ENCODE measurements at regions not wholly inside any gene's neighbourhood (a gene's known extent, or its start where the extent isn't known, plus 50 kb on each side); places are given as distances from the start of the nearest gene placed in this dataset.

DNA sequence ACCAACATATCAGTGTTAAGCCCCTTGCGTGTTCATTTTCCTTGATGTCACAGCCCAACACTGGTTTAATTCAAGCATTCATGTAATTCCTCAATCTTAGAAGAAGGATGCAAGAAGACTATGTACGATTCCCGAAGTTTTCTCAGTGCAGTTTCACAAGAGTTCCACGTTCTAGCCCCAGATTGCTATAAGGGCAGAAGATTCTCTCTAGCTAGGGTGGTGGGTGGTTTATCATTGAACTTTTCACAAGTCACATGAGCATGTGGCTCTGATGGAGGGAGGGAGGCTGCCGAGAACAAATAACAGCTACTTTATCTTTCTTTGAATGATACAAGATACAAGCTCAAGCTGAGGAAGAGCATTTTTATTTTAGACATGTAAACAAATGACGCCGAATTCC, 71.9 kb upstream of the NHSL1 start:
- TF ChIP-seq, protein P1, sequence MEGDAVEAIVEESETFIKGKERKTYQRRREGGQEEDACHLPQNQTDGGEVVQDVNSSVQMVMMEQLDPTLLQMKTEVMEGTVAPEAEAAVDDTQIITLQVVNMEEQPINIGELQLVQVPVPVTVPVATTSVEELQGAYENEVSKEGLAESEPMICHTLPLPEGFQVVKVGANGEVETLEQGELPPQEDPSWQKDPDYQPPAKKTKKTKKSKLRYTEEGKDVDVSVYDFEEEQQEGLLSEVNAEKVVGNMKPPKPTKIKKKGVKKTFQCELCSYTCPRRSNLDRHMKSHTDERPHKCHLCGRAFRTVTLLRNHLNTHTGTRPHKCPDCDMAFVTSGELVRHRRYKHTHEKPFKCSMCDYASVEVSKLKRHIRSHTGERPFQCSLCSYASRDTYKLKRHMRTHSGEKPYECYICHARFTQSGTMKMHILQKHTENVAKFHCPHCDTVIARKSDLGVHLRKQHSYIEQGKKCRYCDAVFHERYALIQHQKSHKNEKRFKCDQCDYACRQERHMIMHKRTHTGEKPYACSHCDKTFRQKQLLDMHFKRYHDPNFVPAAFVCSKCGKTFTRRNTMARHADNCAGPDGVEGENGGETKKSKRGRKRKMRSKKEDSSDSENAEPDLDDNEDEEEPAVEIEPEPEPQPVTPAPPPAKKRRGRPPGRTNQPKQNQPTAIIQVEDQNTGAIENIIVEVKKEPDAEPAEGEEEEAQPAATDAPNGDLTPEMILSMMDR (IDR thresholded peaks at IDR 0.05 in 4 of 5, conservative IDR thresholded peaks at IDR 0.05 in 1 of 5) = no peak
- no peak for TF ChIP-seq POLR2A (IDR thresholded peaks at IDR 0.05)
